DND-41 (cell line): ENCODE measurements at regions not wholly inside any gene's neighbourhood (a gene's known extent, or its start where the extent isn't known, plus 50 kb on each side); places are given as distances from the start of the nearest gene placed in this dataset.

ENCODE experiments used
- EZH2 ChIP-seq: IDR thresholded peaks from 3 replicates; pipeline ENCODE4 v1.6.1; 2012; ENCODE audit warnings: borderline replicate concordance, low read depth, mild to moderate bottlenecking, moderate library complexity, low read length, inconsistent platforms; ENCODE audit not compliant: severe bottlenecking
- TF ChIP-seq, protein P1 (sequence below): IDR thresholded peaks from 2 replicates; pipeline ENCODE4 v1.5.1; 2012; ENCODE audit warnings: borderline replicate concordance, low read length, moderate library complexity, mild to moderate bottlenecking; ENCODE audit not compliant: poor library complexity, severe bottlenecking; ENCODE audit errors: extremely low read depth

DNA sequence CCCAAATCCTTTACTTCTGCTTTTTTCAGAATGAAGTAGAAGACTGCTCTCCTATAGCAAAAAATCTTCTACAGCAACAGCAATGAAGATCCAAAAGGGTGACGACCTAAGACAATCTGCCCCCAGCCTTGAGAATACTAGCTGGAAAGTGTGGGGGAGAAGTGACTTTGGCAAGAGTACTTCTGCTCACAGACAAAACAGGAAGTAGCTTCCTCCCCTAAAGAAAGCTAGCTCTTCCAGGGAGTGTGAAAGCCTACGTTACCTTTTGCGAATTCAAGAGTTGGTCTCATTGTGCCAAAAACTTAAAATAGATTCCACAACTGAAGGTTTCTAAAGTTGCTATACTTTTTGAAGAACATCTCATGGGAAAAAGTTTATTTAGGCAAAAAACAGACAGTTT lies 1069.2 kb upstream of the CHAC2 start:
- no peak for TF ChIP-seq EZH2
- TF ChIP-seq, protein P1, sequence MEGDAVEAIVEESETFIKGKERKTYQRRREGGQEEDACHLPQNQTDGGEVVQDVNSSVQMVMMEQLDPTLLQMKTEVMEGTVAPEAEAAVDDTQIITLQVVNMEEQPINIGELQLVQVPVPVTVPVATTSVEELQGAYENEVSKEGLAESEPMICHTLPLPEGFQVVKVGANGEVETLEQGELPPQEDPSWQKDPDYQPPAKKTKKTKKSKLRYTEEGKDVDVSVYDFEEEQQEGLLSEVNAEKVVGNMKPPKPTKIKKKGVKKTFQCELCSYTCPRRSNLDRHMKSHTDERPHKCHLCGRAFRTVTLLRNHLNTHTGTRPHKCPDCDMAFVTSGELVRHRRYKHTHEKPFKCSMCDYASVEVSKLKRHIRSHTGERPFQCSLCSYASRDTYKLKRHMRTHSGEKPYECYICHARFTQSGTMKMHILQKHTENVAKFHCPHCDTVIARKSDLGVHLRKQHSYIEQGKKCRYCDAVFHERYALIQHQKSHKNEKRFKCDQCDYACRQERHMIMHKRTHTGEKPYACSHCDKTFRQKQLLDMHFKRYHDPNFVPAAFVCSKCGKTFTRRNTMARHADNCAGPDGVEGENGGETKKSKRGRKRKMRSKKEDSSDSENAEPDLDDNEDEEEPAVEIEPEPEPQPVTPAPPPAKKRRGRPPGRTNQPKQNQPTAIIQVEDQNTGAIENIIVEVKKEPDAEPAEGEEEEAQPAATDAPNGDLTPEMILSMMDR, result no peak
